GM12878 (cell line): ENCODE measurements at regions not wholly inside any gene's neighbourhood (a gene's known extent, or its start where the extent isn't known, plus 50 kb on each side); places are given as distances from the start of the nearest gene placed in this dataset.

Experiments used
- ATAC-seq: fragments of 200-7000 bp; cut with Tn5 transposase; 3 replicates; pipeline ENCODE4 v1.9.1; 2020; ENCODE audit warnings: mild to moderate bottlenecking, moderate library complexity
- BruUV-seq: library from RNA; stranded (reverse); fragments of 400-500 nt; replicated peaks from 2 replicates; lab custom pipeline; 2021; lab: Mats Ljungman, UMichigan
- CTCF ChIA-PET: fragments of 300-600 bp; sonication (Branson Sonifier 250); formaldehyde crosslinking; extraction: SDS; loops from one replicate; lab custom pipeline; 2021; ENCODE audit warnings: inconsistent platforms; lab: Yijun Ruan, JAX
- POLR2A ChIA-PET: fragments of 350-600 bp; formaldehyde crosslinking; extraction: SDS; loops from one replicate; lab custom pipeline; 2021; ENCODE audit warnings: inconsistent platforms; lab: Charles Lee
- RAD21 ChIA-PET: fragments of 300-600 bp; sonication (Branson Sonifier 250); formaldehyde crosslinking; loops from one replicate; lab custom pipeline; 2023; ENCODE audit warnings: antibody characterized with exemption; ENCODE audit not compliant: unreplicated experiment; lab: Charles Lee
- SMC1A ChIA-PET: fragments of 300-600 bp; sonication (Branson Sonifier 250); formaldehyde crosslinking; loops from one replicate; lab custom pipeline; 2023; ENCODE audit not compliant: unreplicated experiment, uncharacterized antibody; lab: Charles Lee
- DNase-seq: peaks from one replicate; pipeline ENCODE4 v3.0.0-alpha.2; 2011; ENCODE audit warnings: low read depth, low spot score
- FAIRE-seq: peaks from 3 replicates; lab custom pipeline; 2011; peaks lifted over from hg19 to GRCh38; lab: Jason Lieb, UNC
- H2AFZ ChIP-seq: 2 replicates; pipeline ENCODE4 v1.6.0; 2011; ENCODE audit warnings: low read depth, low read length, control low read depth; ENCODE audit not compliant: control insufficient read depth
- H3K27ac ChIP-seq: 2 replicates; pipeline ENCODE4 v1.5.1; 2011; ENCODE audit warnings: control low read depth; ENCODE audit not compliant: control insufficient read depth, insufficient read depth
- H3K27me3 ChIP-seq, 2 experiments: replicated peaks in 1 of 2; 2 replicates each; pipeline versions ENCODE4 v1.6.0 to v1.6.1; 2011; ENCODE audit warnings: low read length in 1 of 2; ENCODE audit not compliant: control insufficient read depth in 2 of 2, insufficient read depth in 2 of 2
- H3K36me3 ChIP-seq, 2 experiments: 2 replicates each; pipeline ENCODE4 v1.5.1; 2011; ENCODE audit warnings: low read length in 1 of 2; ENCODE audit not compliant: control insufficient read depth in 2 of 2, insufficient read depth in 2 of 2
- H3K4me1 ChIP-seq: 2 replicates; pipeline ENCODE4 v1.6.1; 2011; ENCODE audit warnings: mild to moderate bottlenecking, low read length, moderate library complexity, mixed read lengths; ENCODE audit not compliant: control insufficient read depth, insufficient read depth
- H3K4me2 ChIP-seq: 2 replicates; pipeline ENCODE4 v1.6.0; 2011; ENCODE audit warnings: control low read depth; ENCODE audit not compliant: control insufficient read depth, insufficient read depth
- H3K4me3 ChIP-seq: fragments of 200-600 bp; sonication (generic); 2 replicates; pipeline ENCODE4 v1.5.1; 2016
- H3K79me2 ChIP-seq: 2 replicates; pipeline ENCODE4 v1.6.0; 2011; ENCODE audit warnings: low read length; ENCODE audit not compliant: control insufficient read depth, insufficient read depth
- H3K9ac ChIP-seq: 2 replicates; pipeline ENCODE4 v1.8.0; 2011; ENCODE audit warnings: low read length, control low read depth, mixed read lengths; ENCODE audit not compliant: control insufficient read depth, insufficient read depth
- H3K9me3 ChIP-seq: replicated peaks from 3 replicates; pipeline ENCODE4 v1.5.1; 2011; ENCODE audit warnings: mild to moderate bottlenecking, low read length; ENCODE audit not compliant: control insufficient read depth, insufficient read depth
- H4K20me1 ChIP-seq: 2 replicates; pipeline ENCODE4 v1.6.0; 2011; ENCODE audit not compliant: control insufficient read depth, insufficient read depth
- BCLAF1 ChIP-seq: fragments of 450-650 bp; IDR thresholded peaks from 2 replicates; pipeline ENCODE4 v1.6.1; 2017; ENCODE audit warnings: antibody characterized with exemption, mild to moderate bottlenecking, moderate library complexity
- E2F8 ChIP-seq: fragments of 450-650 bp; IDR thresholded peaks from 2 replicates; pipeline ENCODE4 v1.6.1; 2018; ENCODE audit warnings: mild to moderate bottlenecking, low read depth, moderate library complexity; ENCODE audit not compliant: partially characterized antibody
- EGR1 ChIP-seq, 2 experiments: IDR thresholded peaks; 1 replicate in 1 of 2; 2 replicates in 1 of 2; pipeline ENCODE4 v1.6.1; 2011 to 2012; ENCODE audit warnings: low read depth in 2 of 2, low read length in 2 of 2, borderline replicate concordance in 1 of 2, mild to moderate bottlenecking in 1 of 2, moderate library complexity in 1 of 2
- HCFC1 ChIP-seq: fragments of 150-350 bp; IDR thresholded peaks from 2 replicates; pipeline ENCODE4 v1.6.1; 2014; ENCODE audit warnings: low read length
- IKZF2 ChIP-seq, 2 experiments: fragments of 450-650 bp; IDR thresholded peaks; 2 replicates each; pipeline ENCODE4 v1.6.1; 2017; ENCODE audit warnings: mild to moderate bottlenecking in 2 of 2, moderate library complexity in 2 of 2
- JUND ChIP-seq: IDR thresholded peaks from 2 replicates; pipeline ENCODE4 v1.6.1; 2012; ENCODE audit warnings: low read depth, mild to moderate bottlenecking, low read length, improper control_type of control experiment, moderate library complexity
- NR2C2 ChIP-seq: IDR thresholded peaks from 2 replicates; pipeline ENCODE4 v1.6.1; 2011; ENCODE audit warnings: borderline replicate concordance, low read depth; ENCODE audit not compliant: control insufficient read depth, insufficient read length
- RB1 ChIP-seq: fragments of 450-650 bp; formaldehyde crosslinking; IDR thresholded peaks from 2 replicates; pipeline ENCODE4 v1.6.1; 2017; ENCODE audit warnings: mild to moderate bottlenecking, borderline replicate concordance
- RUNX3 ChIP-seq: IDR thresholded peaks from 2 replicates; pipeline ENCODE4 v1.6.1; 2012; ENCODE audit warnings: low read length, inconsistent platforms
- SP1 ChIP-seq: IDR thresholded peaks from one replicate; pipeline ENCODE4 v1.6.1; 2011; ENCODE audit warnings: low read depth, low read length
- STAT3 ChIP-seq: IDR thresholded peaks from 2 replicates; pipeline ENCODE4 v1.6.1; 2011; ENCODE audit warnings: low read depth, low read length, improper control_type of control experiment
- ZBED1 ChIP-seq: IDR thresholded peaks from 2 replicates; pipeline ENCODE4 v1.6.1; 2016; ENCODE audit warnings: borderline replicate concordance
- ZNF207 ChIP-seq: fragments of 450-650 bp; IDR thresholded peaks from 2 replicates; pipeline ENCODE4 v1.6.1; 2014; ENCODE audit warnings: antibody characterized with exemption, mild to moderate bottlenecking, borderline replicate concordance
- ZZZ3 ChIP-seq: IDR thresholded peaks from 2 replicates; pipeline ENCODE4 v1.6.1; 2011; ENCODE audit warnings: low read depth; ENCODE audit not compliant: control insufficient read depth, insufficient read length
- WGBS: methylation state at CpG from one replicate; pipeline ENCODE4 v1.1.6; 2016; ENCODE audit warnings: low lambda C conversion rate; ENCODE audit not compliant: insufficient replicate concordance, insufficient coverage; ENCODE audit errors: missing lambda C conversion rate; 5-methylcytosine and 5-hydroxymethylcytosine counted together
- in situ Hi-C: fragments of 300-500 bp; cut with MboI; formaldehyde crosslinking; loops from 9 replicates; pipeline ENCODE4 v1.14.3; 2018; ENCODE audit warnings: mixed read lengths
- intact Hi-C: fragments of 100-400 bp; cut with micrococcal nuclease; formaldehyde crosslinking; loops from one replicate; pipeline ENCODE4 v1.14.2; 2022; ENCODE audit not compliant: unreplicated experiment

- POLR2A ChIA-PET: no interaction called here
- no TSS peak for BruUV-seq
- SMC1A ChIA-PET: no interaction called here
- Histone ChIP-seq H3K4me2 (no peak overlapping the region), H4K20me1 (no peaks in the 10 kb centered on the region), H3K36me3 (no peaks in the 10 kb centered on the region), H3K9me3 (no peaks in the 10 kb centered on the region), H3K27ac (no peak overlapping the region), H3K9ac (no peak overlapping the region), H3K4me3 (no peak overlapping the region), H3K79me2 (no peaks in the 10 kb centered on the region), H3K27me3 (no peaks in the 10 kb centered on the region; a peak in 1 of 4 replicates), H2AFZ (no peak overlapping the region), H3K4me1 (no peaks in the 10 kb centered on the region)
- DNase-seq (no peak), FAIRE-seq (no peak), ATAC-seq (no peak)
- in situ Hi-C loops (no loop called here), intact Hi-C loops (no loop called here)
- RAD21 ChIA-PET: no interaction called here
- CTCF ChIA-PET: interaction anchor here (0.6 kb wide), 1 partner anchor 306 kb away, joined by 4 read pairs; no protein-coding TSS in a partner anchor
- no peak for TF ChIP-seq IKZF2 (IDR thresholded peaks at IDR 0.05)
- TF ChIP-seq ZZZ3: no peak
- TF ChIP-seq SP1: no peak
- no peak for TF ChIP-seq ZBED1
- no peak for TF ChIP-seq E2F8
- no peak for TF ChIP-seq RB1
- TF ChIP-seq JUND: no peak
- no peak for TF ChIP-seq ZNF207
- TF ChIP-seq NR2C2: no peak
- TF ChIP-seq STAT3: no peak
- TF ChIP-seq RUNX3: no peak
- TF ChIP-seq EGR1 (IDR thresholded peaks at IDR 0.05; ENCODE audit: borderline replicate concordance in 1 of 2, low read depth in 2 of 2, low read length in 2 of 2): no peak
- TF ChIP-seq BCLAF1: no peak
- no peak for TF ChIP-seq HCFC1
- WGBS: 31% methylated on average over 3 of the region's 3 CpGs
These were observed 189.8 kb downstream of the KCTD12 start for GRCh38 chr13:76696370-76696769.
